Omental fat pad (tissue), 3 donors: ENCODE measurements at regions not wholly inside any gene's neighbourhood (a gene's known extent, or its start where the extent isn't known, plus 50 kb on each side); places are given as distances from the start of the nearest gene placed in this dataset.

Source experiments
- ATAC-seq: fragments of 150-250 bp; one replicate; pipeline ENCODE4 v1.9.1; 2016; ENCODE audit warnings: mild to moderate bottlenecking, moderate library complexity; ENCODE audit not compliant: low FRiP score
- DNase-seq: peaks from one replicate; pipeline ENCODE4 v3.0.0-alpha.2; 2019; ENCODE audit warnings: low spot score
- CTCF ChIP-seq, 3 donors: fragments of 450-650 bp; IDR thresholded peaks; one replicate each; pipeline ENCODE4 v1.5.1; 2016 to 2017; ENCODE audit warnings: antibody characterized with exemption in 3 of 3, mild to moderate bottlenecking in 3 of 3, moderate library complexity in 2 of 3

DNA sequence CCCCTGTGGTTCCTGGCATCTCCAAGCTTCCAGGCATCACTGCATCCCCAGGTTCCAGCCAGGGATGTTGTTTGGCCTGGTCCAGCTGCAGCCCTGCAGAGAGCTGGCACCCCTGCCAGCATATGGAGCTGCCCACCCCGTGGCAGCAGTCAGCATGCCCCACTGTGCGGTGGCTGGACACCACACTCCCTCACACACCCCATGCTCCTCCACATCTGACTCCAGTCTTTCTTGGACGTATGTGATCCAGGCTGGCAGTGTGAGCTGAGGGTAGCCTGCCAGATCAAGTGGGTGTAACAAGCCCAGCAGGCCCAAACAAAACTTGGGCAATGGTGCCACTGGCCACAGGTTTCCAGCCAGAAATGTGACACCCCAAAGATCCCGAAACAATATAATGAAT lies 620.4 kb downstream of the RWDD3 start:
- DNase-seq: no peak
- ATAC-seq: no peak
- no peak for TF ChIP-seq CTCF (IDR thresholded peaks at IDR 0.05)

GRCh38 chr1:95863086-95863485 lies 629.1 kb downstream of the RWDD3 start:
- TF ChIP-seq CTCF (IDR thresholded peaks at IDR 0.05): no peak

DNA sequence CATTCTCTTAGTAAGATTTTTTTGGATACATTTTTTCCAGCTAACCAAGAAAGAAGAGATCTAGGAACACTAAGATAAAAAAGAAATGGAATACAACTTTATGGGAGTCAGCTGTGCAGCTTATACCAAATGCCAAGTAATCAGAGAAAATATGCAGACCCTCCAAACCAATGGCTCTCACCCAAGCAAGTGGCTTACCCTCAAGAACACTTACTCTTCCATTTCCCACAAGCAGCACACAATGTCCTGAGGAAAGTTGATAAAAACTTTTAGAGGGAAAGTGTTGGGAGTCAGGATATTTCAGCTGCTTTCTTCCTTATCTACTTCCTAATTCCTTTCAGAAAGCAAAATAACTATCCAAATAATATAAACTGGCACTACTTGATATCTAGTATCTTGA lies 631.8 kb downstream of the RWDD3 start:
- ATAC-seq (no peak), DNase-seq (no peak)
- no peak for TF ChIP-seq CTCF (IDR thresholded peaks at IDR 0.05)

More at GRCh38 chr1:95863086-95863485, 629.1 kb downstream of the RWDD3 start:
- DNase-seq (no peak), ATAC-seq (no peak)

DNA sequence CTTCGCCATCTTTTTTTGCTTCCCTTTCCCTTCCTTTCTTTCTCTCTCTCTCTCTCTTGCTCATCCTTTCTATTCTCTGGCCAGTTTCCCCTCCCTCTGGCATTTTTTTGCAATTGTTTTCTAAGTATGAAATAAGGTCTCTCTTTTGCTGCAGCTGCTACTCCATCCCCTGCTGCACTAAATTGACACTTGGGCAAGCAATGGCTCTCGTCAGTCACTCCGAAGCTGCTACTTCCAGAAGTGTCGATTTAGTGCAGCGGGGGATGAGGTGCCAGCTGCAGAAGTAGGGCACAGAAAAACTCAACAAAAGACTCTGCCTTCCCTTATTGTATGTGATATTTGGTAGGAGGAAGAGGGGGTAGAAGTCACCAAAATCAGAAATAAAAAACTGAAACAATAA lies 642.3 kb downstream of the RWDD3 start:
- TF ChIP-seq CTCF (IDR thresholded peaks at IDR 0.05): no peak
- DNase-seq (no peak), ATAC-seq (no peak)

GRCh38 chr1:95879498-95880050 lies 645.6 kb downstream of the RWDD3 start:
- no peak for TF ChIP-seq CTCF (IDR thresholded peaks at IDR 0.05)
- no peak for DNase-seq
- no peak for ATAC-seq

DNA sequence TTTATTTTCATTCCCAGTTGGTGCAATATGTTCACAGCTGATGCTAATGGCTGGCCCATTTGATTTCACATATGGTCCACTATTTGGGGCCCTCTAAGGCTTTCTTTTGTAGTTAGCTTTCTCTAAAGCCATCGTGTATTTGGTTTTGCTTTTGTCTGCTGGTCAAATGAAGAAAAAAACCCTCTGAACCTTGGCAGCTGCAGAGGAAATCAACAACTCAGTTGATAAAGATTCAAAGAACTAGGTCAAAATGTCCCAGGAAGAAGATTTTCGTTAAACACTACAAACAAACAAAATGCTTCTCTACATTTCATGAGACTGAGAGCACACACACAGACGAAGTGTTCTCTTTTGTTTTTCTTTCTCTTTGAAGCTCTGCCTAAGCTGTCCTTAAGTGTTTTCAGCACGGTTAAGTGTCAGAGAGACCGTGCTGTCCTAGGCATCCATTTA lies 655.0 kb downstream of the RWDD3 start:
- DNase-seq (no peak), ATAC-seq (no peak)
- TF ChIP-seq CTCF (IDR thresholded peaks at IDR 0.05): no peak

DNA sequence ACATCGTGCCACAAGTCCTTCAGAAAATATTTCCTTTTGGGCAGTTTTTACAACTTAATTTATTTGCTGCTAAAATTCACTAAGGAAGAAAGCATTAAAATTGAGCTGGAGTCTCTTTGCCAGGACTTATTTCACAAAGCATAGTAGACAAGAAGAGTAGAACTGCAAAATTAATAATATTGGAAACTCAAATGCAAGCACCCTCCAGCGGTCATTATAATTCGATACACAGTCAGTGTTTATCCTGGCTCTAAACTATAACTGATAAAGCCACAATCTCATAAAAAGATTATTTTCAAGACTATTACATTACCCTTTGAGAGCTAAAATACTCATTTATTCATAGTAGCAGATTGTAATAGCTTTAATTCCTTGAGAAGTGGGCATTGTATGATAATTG lies 655.4 kb downstream of the RWDD3 start:
- no peak for DNase-seq
- no peak for TF ChIP-seq CTCF (IDR thresholded peaks at IDR 0.05)
- ATAC-seq: no peak
